DMS153 (cell line): ENCODE measurements at regions not wholly inside any gene's neighbourhood (a gene's known extent, or its start where the extent isn't known, plus 50 kb on each side); places are given as distances from the start of the nearest gene placed in this dataset.

ENCODE experiments used
- DNase-seq: peaks from one replicate; lab custom pipeline; 2025; lab: John Stamatoyannopoulos, UW

DNA sequence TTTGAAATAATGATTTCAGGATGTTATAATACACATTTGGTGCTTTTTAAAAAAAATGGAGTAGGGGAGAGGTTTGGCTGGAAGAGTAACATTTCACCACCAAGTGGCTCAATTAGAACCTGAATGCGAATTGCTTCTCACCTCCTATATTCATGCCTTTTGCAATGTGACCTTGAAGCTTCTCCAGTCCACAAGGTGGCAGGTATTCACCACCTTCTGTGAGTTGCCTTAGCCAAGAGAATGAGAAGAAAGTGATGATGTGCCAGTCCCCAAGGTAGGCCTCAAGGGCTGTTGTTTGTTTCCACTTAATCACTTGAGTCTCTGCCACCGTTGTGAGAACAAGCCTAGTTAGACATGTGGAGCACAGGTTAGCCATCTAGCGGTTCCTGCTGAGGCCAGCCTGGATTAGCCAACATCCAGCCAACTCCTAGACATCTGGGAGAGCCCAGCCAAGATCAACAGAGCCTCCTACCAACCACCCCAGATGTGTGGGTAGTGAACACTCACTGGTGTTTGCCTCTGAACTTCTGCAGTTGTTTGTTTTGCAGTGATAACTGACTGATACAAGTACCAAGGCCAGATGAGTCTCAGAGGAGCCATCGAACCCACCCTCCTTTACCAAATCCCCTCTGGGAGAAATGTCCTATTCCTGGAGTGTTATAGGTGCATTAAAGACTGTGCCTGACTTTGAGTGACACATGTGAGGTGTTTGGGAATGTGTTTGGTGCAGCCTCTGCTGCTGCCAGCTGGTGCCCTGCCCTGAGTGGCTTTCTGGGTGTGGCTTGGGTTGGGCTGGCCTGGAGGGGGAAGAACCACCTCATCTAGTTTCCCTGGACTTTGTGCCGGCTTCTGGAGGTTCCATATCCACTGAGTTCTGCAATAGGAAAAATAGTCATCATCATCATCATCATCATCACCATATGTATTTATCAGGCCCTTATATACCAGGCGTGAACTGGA, 132.5 kb upstream of the RFLNA start:
- DNase-seq, result no peak

DNA sequence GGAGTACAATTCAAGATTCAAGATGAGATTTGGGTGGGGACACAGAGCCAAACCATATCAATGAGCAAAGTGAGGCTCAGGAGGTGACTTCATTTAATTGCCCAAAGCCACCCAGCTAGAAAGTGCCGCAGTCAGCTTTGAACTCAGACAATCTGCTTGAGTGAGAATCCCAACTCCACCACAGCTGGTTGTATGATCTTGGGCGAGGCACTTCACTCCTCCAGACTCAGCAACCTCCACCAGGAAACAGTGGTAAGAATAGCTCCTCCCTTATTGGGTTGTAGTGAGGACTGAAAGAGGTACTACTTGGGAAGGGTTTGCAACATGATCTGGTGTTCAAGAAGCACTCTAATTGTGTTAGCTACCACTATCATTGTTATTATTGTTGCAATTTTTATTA, 129.2 kb upstream of the RFLNA start:
- no peak for DNase-seq

DNA sequence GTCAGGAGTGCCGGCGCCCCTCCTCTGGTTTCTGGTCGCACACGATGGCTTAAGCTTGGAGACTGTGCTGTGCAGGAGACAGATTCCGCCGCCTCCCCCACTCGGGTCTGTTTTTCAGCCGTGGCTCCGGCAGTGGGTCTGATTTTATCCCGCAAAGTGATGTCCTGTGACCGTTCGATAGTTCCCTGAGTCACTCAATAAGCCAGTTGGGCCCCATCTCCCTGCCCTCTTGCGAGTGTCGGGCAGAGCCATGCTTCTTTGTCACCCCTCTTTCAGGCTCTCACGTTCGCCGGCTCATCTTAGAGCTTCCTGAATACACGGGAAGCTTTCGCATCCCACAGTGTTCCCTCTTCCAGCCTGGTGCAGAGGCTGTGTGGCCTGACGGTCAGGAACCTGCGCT, 127.8 kb upstream of the RFLNA start:
- no peak for DNase-seq

DNA sequence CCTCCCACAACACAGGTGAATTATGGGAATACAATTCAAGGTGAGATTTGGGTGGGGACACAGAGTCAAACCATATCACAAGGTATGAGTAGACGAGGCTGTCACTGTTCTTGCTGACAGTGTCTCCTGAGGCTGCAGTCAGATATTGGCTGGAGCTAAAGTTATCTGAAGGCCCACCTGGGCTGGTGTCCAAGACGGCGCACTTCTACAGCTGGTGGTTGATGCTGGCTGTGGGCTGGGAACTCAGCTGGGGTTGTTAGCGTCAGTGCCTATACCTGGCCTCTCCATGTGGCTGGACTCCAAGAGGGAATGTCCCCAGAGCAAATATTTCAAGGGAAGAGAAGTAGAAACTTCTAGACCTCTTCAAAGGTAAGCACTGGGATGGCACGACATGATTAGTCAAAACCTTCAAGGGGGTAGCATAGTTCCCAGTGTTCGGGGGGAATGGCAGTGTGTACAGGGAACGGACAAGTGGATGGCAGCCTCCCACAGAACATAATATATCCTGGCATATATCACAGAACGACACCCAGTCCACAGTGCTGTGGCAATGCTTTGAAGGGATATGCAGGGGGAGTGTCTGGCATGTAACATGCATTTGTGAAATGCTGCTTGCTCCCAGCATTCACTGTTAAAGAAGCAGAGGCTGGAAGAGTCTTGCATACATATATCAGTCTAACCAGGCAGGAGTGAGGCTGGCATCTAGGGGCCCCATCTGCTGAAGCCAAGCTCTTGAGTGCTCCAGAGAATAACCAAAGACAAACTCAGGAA, 126.7 kb upstream of the RFLNA start:
- DNase-seq, result no peak

DNA sequence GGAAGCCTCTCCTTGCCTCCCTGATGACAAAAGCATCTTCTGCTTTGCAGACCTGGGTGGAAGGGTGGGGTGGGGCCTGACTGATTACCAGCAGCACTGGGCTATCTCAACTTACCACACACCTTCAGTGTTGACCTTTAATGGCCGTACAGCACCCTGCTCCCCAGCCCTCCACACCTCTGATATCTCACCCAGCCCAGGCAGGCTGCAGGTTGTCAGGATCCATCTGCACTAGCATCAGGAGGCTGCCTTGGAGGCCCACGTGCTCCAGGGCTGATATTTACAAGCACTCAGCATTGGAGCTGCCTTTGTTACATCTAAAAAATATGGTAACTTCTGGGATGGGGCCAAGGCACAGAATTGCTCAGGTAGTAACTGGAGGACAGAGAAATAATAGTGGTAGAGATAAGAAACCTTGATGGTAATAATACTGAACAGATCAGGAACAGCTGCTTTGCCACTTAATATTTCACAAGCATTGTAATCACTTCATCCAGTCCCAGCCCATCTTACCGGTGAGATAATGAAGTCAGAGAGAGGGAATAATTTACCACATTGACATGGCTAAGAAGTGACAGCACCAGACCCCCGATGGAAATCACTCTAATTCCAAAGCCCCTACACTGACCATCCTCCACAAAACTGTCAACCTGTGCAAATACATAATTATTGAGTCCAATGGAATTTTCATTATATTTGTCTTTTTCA, 125.2 kb upstream of the RFLNA start:
- no peak for DNase-seq

DNA sequence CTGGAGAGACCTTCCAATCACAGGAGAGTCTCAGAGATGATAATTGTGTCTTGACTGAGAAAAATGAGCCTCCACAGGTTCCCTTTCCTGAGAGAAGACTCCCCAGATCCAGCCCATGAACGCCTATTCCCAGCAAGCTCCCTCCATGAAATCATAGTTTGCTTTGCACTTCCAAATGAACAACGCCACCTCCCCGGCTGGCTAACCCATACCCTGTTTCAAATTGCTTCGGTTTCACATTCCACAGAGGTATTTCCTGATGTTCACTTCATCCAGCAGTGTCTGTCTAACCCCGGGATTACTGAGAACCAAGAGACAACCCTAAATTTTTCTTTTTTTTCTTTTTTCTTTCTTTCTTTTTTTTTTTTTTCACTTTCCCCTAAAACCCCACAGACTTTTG, 124.1 kb upstream of the RFLNA start:
- no peak for DNase-seq

DNA sequence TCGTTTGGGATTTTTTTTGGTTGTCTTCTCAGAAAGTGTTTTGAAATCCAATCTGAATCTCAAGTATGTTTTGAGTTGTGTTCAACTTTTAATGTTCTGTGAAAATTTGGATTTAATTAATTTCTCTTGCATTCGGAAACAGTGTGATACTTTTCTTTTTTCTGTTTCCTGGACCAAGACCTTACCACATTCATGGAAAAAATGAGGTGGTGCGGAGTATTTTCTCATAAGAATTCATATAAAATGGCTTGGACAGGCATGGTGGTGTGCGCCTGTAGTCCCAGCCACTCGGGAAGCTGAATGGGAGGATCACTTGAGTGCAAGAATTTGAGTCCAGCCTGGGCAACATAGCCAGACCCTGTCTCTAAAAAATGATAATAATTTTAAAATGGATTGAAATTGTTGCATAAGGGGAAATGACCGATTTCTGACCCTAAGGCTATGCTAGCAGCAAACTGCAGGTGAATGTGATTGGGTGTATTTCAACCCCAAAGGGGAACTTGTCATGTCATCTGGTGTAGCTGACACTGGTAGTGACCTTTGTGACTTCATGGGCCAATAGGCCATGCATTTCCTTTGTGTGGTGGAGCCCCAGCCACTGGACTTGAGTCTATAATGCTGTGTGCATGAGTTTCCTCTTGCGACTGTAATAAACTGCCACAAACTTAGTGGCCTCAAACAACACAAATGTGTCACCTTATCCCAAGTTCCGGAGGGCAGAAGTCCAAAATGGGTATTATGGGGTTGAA, 123.5 kb upstream of the RFLNA start:
- DNase-seq, result no peak

DNA sequence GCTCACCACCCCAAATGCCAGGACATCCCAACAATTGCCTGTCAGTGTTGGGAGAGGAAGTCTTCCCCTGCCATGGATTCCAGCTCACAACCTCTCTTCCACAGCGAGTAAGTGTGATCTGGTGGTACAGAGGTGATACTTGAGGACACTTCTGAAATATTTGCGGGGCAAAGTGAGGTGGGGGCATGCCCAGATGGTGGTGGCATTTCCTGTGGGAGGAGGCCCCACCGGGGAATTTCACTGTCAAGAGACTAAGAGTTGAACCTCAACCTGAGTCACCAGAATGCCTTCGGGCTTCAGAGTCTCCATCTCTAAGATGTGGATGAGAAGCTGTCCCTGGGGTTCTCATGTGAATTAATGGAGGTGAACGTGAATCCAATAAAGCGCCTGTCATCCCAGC, 122.3 kb upstream of the RFLNA start:
- no peak for DNase-seq

DNA sequence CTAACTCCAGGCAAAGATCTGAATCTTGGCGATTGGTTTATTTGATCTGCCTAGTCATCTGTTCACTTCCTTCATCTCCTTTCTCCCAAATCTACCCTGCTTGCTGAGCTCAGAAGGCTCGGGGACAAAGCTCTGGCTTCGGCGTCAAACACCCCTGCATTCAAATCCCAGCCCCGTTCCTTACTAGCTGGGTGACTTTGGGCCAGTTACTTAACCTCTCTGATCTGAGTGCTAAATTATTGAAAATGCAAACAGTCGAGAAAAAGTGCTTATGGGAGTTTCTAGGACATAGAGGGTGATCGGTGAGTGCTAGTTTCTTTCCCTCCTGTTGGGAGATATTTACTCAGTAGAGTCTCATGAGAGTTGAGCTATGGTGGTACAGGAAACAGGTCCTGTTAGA, 121.2 kb upstream of the RFLNA start:
- no peak for DNase-seq

DNA sequence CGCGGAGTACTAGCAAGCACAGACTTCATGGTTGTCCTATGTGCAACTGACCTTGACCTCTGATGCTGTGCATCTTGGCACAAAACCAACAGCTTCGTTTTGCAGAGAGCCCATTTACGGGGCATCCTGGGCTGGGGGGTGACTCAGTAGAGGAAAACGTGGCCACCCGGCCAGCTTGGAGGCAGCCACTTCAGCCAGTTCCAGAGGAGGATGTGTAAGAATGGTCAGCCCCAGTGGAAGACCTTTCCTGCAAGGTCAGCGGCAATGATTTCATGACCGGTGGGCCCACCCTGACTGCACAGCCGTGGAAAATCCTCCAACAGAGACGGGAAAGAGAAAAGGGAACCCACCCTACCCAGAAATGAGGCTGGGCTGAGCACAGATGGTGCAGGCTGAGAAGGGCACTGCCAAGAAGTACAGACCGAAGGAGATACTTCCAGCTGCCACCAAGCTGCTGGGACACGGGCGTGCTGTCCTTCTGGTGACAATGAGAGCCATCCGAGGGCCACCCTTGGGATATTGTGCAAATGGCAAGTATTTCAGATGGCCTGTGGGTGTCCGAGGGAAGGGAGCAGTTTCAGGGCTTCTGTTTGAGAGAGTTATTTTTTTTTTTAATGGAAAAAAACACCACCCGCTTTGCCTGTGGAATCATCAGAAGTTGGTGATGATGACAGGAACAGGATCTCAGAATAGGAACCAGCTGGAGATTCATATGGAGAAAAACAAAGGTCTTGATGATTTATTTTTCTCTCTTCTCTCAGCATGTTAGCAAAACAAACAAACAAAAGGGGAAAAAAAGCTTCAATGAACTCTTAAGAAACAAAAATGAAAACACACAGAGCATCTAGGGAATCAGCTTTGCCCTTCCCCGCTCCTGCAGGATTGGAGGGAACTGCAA, 120.2 kb upstream of the RFLNA start:
- DNase-seq, result no peak

DNA sequence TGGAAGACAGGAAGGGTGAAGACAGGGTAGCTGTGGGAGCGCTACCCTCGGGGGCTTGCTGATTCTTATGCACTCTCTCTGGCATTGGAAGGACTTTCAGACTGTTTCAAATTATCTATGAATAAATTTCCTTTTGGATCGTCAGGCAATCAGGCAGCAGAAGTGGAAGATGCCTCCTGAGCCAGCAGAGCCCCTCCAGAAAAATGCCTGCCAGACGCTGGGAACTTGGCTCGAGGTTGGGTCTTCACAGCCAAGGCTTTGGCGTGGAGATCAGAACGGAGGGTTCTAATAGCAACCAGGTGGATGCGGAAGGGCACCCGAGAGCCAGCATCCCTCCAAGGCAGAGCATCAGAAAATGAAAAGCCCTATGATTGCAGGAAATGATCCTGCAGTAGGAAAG, 119.2 kb upstream of the RFLNA start:
- DNase-seq, result no peak

DNA sequence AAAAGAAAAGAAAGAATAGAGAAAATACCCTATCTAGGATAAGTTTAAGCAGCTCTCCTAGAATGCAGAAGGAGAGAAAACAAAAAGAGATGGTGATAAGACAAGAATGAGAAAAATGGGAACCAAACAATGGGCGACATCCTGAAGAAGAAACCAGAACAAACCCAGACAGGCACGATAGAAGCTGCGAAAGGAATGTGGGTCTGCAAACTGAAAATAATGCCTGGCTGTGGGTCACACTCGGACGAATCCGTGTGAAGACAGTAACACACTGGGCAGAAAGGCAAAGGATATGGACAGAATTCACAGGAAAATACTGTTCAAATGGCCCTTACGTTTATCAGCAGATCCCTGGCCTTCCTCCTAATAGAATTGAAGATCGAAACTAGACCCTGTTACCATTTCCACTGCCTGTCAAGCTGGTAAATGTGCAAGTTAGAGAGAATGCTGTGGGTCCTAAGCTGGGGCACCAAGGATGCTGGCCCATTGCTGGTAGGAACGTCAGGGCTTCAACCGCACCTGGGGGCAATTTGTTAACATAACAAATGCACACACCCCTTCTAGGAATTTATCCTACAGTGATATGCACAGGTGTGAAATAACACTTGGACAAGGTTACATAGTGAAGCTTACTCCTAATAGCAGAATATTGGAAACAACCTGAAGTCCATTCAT, 117.5 kb upstream of the RFLNA start:
- no peak for DNase-seq

DNA sequence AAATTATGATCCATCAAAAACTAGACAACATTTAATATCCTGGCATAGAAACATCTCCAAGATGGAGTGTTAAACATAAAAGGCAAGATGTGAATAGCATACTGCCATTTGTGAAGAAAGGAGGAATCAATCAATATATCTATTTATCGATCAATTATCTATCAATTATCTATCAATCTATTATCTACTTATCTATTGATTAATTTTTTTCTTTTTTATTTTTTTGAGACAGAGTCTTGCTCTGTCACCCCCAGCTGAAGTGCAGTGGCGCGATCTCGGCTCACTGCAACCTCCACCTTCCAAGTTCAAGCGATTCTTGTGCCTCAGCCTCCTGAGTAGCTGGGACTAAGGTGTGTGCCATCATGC, 117.0 kb upstream of the RFLNA start:
- DNase-seq, result no peak

DNA sequence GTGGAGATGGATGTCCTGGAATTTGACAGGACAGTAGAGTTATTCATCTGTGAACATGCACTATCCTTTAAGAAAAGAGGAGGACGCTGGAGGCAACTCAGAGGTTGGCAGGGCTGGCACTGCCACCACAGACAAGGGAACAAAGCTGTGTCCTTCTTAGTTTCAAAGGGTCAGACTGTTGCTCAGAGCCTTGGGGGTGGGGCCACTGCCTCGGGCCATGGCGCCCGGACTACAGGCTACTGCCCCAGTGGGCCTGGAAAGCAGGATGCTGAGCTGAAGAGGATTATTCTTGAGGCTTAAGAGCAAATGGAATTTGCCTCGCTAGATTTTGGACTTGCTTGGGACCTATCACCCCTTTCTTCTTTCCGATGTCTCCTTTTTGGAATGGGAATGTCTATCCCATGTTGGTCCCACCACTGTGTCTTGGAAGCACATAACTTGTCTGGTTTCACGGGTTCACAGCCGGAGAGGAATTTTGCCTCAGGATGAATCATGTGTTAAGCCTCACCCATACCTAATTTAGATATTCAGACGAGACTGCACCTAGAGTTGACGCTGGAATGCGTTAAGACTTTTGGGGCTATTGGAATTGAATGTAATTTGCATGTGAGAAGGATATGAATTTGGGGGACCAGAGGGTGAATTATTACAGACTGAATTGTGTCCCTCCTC, 114.8 kb upstream of the RFLNA start:
- DNase-seq, result no peak

DNA sequence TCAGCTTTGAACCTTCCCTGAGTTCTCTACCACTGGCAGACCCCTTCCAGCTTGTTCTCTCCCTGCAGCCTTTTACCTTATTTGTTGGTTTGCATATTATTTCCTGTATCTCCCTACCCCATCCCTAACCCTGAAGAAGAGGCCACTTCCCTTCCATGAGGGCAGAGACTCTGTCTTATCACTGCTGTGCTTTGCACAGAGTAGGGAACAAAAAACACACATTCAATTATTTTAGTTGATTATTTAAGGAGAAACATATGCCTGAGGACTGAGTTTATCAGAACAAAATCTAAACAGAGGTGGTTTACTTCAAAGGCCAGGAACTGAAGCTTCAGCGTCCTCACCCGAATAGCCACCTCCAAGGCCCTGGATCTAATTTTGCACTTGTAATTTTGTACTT, 111.7 kb upstream of the RFLNA start:
- DNase-seq, result no peak

DNA sequence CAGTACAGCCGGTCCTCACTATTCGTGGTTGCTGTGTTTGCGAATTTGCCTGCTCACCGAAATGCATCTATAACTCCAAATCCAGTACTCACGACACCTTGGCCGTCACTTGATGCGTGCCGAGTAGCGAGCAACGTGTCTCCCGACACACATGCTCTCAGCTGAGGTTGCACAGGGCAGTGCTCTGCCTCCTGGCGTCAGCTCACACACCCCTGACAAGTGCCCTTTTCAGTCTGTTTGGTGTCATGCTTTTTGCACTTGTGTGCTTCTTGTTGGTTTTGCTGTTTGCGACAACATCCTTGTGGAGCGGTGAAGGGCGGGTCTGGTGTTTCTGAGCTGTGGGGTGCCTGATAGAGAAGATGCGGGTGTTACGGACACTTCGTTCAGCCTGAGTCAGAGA, 110.4 kb upstream of the RFLNA start:
- DNase-seq, result no peak

DNA sequence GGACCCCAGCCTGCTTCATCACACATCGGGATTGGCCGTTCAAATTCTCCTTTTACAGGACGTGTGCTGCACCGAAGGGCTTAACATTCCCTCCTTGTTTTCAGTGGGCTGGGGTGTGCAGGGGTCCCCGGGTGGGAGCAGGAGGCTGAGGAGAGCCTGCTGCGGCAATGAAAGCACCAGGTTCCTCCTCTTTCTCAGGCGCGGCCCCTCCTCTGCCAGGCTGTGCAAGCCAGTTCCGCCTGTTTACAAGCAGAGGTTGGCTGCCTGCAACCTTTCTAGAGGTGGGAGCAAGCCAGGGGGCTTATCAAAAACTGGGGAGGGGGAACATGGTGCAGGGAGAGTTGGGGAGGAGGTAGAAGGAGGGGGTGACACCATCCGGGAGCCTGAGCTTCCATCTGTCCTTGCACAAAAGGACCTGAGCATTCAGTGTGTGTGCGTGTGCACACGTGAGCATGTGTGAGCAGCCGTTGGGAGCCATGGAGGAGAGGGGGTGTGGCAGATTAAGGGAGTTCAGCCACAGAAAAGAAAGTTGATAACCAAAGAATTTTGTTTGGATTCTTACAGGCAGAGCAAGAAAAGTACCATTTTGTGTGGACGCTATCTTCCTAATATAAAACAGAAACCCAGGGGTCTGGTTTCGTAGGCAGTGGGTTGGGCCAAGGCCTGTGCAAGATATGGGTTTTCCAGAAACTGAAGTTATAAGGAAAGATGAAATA, 108.8 kb upstream of the RFLNA start:
- DNase-seq, result no peak

DNA sequence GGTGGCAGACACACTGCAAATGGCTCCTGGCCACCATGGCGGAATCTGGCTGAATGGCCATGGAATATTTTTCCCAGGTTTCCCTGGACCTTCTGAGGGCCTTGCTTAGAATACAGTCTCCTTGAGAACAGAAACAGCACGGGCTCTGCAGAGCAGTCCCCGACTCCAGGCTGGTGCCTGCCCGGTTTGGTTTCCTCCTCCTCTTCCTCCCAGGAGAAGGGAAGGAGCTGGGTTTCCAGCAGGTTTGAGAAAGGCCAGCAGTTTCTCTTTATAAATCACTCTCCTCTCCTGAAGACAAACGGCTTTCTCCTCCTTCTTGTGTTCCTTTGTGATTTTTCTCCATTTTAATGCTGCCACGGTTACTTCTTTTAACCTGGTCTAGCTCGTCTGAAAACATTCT, 106.8 kb upstream of the RFLNA start:
- no peak for DNase-seq
